Mesenteric fat pad (tissue), 1 donor: ENCODE measurements at regions not wholly inside any gene's neighbourhood (a gene's known extent, or its start where the extent isn't known, plus 50 kb on each side); places are given as distances from the start of the nearest gene placed in this dataset.

Experiments used
- DNase-seq: peaks from one replicate; pipeline ENCODE4 v3.0.0-alpha.2; 2020; ENCODE audit warnings: low spot score
- donor health status: DM: yes; HTN: yes; CAD: no.

DNA sequence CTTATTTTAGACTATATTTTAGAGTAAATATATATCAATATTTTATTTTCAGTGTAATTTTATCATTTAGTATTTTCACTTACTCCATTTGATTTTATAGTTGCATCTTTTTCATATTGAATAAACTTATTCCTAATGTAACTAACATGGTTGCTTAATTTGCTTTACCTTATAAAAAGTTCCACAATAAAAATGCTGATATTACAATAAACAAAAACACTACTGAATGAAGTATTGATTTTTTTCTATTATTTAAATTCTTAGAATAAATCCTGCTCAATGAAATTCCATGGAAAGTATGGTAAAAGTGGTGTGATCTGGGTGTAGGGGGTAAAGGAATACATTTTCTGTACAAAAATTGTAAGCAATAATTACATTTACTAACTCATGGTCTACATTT is 2074.9 kb upstream of the C9orf72 start:
- no peak for DNase-seq

DNA sequence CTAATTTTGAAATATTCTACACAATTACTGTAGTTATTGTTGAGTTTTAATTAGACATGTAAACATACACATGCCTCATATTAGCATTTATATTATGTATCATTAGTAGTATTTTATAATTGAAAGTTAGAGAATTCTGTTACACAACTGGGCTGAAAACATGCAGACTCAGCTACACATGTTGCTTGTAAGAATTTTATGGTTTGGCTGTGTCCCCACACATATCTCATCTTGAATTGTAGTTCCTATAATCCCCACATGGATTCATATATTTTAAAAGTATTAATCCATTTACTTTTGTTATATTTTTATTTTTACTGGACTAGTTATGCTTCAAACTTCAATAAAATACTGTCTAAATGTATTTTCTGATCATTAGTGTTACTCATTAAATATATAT is 2075.3 kb upstream of the C9orf72 start:
- no peak for DNase-seq

DNA sequence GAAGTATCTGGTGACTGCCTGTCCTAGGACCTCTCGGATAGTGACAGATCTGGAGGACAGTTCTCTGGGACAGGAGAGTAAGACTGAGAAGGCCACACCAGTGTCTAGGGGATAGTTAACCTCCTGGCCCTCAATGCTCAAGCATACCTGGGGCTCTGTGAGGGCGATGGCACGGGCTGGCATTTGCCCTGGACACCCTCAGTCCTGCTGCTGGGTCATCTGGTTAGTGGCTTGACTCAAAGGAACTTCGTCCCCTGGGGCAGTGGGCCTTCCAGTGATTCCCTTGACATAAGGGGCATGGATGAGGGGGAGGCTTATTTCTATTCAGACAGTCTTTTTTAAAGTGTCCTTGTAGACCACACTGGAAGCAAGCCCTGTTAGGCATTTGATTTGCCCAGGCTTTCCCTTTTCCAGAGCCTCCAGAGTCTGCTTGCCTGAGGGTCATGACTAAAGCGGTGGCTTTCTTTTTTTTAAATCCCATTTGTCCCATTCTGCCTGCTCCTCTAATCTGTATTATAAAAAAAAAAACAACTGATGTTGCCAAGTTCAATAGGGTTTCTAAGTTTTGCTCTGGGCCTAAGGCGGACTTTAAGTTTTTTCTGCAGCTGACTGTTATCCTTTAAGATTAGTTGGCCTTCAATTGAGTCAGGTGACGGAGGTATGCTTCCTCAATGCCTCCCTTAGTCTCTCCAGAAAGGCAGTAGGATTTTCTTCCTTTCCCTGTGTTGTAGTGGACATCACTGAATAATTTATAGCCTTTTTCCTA is 2083.5 kb upstream of the C9orf72 start:
- no peak for DNase-seq

DNA sequence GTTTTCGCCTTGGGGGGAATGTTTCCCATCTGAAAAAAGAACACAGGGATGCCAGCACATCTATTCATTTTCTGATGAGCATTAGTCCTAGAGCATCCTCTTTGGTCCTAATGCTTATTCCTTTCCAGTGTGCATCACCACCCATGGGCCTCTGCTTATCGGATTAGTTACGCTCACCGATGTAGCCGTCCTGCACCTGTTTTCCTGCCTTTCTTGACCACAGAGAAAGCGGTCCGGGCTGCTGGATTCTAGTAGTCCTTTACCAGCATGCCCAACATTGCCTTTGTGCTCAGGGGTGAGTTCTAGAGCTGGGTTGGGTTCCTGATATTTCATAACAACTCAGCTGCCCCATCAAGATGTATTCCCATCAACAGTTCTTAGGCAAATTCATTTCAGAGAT is 2084.5 kb upstream of the C9orf72 start:
- DNase-seq, result no peak

DNA sequence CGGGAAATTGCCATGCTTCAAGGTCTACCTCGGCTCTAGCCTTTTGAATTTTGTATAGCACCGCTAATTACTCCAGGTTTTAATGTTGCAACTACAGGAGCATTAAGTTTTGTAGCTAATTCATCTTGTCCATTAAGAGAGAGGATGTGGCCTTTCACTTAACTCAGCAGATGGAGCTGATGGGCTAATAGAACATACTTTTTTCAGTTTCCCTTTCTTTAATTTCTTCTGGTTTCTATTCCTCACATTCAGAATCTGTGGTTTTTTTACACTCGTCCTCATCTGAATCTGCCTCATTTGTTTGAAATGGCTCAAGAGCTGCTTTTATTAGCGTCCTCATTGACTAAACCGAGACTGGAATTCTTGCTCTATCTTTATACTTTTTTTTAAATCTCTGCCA is 2085.7 kb upstream of the C9orf72 start:
- DNase-seq, result no peak

DNA sequence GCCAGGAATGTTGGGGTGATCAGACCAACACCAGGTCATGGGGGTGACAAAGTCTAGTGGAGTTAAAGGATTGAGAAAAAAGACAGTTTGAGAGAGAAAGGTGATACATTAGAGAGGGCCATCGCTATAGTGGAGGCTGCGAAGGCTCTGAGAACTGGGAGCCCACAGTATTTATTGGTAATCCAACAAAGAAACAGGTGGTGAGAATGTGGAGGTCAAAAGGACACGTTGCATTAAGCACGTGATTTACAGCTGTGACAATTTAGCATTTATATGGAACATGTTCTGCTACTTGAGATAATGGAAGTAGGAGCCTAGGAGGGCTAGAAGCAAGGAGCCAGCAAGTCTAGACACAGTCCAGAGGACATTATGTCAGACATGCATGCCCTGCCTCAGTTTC is 2086.5 kb upstream of the C9orf72 start:
- DNase-seq, result no peak

DNA sequence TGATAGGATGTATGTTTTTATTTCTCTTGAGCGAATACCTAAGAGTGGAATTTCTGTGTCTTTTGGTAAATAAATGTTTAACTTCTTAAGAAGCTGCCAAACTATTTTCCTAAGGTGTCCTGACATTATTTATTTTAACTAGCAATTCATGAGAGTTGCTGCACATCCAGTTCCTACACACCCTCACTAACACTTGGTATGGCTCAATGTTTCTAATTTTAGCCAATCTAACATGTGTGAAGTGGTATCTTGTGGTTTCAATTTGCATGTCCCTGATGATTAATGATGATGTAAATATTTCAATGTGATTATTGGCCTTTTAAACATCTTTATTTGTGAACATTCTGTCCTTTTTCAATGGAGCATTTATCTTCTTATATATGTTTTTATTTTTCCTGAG is 2095.5 kb upstream of the C9orf72 start:
- DNase-seq, result no peak

DNA sequence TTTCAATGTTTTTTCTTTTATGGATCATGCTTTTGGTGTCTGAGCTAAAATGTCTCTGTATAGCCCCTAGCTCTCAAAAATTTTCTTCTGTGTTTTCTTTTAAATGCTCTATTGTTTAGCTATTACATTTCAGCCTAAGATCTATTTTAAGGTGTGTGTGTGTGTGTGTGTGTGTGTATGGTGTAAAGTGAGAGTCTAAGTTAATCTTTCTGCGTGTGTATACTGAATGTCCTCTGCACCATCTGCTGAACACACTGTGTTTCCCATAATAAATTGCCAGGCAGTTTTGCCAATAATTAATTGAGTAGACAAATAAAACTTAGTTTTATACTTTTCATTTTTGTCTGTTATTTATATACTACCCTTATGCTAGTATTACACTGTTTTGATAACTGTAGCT is 2096.3 kb upstream of the C9orf72 start:
- DNase-seq, result no peak

DNA sequence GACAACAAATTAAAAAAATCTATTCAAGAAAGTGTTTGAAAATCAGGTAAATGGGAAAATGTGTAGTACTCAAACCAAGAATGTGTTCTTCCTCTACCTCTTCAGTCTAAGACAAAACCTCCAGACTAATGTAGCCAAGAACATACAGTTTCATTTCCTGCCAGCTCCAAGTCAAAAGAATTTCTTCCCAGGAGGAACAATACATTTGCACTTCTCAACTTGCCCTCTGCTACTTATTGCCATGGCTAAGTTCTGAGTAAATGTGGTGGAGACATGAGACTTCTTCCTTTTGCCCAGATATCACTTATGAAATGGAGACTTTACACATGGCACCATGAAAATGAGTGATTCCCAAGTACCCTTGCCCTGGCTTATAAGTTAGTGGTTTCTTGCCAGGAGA is 2112.2 kb upstream of the C9orf72 start:
- DNase-seq, result no peak

DNA sequence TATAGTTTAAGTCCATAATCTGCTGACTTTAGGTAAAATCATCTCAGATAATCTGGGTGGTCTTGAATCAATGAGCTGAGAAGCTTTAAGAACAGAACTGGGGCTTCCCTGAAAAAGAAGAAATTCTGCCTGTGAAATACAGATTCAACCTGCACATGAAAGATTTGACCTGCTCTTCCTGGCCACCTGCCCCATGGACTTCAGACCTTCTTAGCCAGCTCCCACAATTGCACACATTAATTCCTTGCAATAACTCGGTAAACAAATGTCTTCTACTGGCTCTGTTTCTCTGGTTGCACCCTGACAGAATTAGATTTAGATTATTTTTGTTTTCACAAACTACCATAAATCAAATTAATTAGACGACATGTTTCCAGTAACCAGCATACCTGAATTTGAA is 2117.9 kb upstream of the C9orf72 start:
- no peak for DNase-seq

DNA sequence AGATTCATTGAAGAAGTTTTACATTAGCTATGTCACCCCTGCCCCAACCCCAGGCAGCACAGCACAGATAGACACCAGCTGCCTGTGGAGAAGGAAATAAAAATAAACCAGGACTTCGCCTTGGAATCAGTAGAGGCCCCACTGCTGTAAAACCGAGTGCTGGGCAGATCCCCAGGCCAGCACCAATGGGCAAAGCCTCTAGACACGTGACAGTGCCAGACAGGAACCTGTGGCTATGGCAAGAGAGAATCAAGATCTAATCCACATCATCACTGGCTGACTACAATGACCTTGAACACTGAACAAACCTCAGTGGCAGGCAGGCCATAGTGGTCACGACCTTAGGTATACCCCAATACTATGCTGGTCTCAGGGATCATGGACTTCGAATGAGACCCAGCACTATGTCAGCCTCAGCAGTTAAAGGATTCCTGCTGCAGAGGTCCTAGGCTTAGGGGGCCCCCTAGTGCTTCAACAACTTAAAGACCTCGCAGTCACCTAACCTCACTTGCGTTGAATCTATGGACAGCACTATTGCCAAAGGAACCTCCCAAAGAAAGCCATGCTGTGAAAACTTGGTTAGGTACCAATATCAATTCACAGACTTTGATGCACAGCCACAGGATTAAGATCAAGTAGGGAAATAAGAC is 2118.6 kb upstream of the C9orf72 start:
- DNase-seq, result no peak

DNA sequence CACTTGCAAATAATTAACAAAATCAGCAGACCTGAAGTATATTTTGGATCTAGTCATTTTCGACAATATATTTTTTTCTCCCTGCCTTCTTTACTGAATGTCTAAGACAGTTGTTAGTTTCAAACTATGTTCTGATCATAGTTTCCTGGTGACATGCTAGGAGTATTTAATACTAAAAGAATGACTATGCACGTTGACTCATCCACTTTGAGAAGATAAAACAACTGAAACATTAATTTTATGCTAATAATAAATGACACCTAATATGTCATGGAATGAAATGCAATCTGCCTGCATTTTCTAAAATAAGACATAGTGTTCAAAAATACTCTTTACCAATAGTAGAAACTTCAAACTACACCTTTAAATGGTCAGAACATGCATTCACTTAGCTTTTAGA is 2123.7 kb upstream of the C9orf72 start:
- DNase-seq, result no peak

DNA sequence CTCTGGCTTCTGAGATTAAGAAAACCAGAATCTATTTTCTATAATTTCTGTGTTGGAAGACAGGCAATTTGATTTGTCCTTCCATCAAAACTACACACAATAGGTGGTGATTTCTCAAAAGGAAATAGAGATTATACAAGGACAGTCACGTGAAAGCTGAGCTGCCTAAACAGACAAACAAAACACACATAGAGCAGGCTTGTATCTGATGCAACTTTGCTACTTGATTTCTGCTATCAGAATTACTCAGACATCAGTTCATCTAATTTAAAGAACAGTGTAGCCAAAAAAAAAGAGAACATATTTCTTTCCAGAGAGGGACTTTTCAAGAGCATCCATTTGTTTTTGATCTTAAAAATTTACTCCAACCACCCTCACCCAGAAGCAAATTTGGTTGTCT is 2128.3 kb upstream of the C9orf72 start:
- DNase-seq, result no peak

DNA sequence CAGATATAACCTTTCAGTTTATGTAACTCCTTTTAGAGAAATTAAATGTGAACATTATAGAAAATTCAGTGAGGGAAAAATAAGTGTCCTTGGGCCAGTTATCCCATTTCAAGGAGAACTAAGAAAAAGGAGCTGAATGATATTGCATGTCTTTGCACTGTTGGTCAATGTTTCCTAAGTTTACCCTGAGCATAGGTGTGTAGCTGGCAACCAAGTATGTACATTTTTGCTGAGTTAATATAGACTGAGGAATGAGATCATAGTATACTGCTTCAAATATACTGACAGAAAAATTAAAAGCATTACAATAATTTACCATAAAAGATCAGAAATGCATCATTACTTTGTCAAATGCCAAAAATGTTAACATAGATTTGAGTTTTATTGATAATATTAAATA is 2128.7 kb upstream of the C9orf72 start:
- no peak for DNase-seq

DNA sequence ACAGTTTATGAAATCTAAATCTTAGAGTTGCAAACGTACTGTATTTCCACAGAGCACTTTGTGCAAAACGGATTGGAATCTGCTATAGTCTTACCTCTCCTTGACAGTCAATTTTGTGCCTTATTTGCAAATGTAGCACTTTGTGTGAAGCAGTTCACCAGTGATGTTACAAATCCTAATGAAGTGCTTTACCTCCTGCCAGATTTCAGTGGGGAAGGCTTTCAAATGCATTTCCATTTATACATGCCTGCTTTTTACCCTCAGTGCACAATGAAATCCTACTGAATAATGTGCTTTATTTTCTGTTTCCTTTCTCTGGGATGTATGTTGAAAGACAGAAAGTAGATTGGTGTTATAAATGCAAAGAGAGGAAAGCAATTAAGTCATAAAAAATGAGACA is 2141.6 kb upstream of the C9orf72 start:
- DNase-seq, result no peak

DNA sequence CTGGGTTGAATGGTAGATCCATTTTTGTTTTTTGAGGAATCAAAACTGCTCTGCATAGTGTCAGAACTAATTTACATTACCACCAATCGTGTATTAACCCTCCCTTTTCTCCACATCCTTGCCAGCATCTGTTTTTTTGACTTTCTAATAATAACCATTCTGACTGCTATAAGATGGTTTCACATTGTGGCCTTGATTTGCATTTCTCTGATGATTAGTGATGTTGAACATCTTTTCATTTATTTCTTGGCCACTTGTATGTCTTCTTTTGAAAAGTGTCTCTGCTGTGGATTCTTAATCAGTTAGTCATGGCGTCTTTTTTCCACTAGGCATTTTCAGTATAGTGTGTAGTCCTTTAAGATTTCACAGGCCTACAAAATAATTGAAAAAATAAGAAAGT is 2144.3 kb upstream of the C9orf72 start:
- DNase-seq, result no peak

DNA sequence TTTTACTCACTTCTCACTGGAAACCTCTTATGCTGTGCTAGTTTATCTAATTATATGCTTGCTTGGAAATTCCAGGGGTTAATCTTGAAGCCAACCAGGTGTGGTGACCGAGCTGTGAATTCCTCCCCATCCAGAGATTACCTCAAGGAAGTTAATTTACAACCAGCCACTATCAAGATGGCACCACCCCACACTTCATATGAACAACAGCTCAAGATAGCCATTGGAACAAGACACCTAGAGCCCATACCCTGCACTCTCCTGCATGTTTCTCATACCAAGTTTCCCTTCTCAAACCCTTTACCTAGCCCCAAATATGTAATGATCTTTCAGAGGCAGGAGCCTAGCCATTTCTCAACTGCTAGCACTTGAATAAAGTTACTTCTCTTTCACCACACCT is 2156.9 kb upstream of the C9orf72 start:
- DNase-seq, result no peak

DNA sequence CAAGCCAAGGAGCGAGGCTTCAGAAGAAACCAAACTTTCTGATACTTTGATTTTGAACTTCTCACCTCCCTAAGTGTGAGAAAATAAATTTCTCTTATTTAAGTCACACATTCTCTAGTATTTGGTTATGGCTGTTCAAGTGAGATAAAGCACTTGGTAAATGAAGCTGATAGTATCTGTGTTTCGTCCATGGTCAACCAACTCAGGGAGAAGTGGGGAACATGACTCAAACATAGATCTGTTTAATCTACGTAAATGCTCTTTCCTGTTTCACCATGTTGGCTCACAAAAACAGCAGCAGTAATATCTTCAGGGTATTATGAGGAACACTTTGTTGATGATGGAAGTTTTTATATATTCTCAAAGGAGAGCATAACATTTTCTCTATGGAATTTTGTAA is 2167.2 kb upstream of the C9orf72 start:
- no peak for DNase-seq

DNA sequence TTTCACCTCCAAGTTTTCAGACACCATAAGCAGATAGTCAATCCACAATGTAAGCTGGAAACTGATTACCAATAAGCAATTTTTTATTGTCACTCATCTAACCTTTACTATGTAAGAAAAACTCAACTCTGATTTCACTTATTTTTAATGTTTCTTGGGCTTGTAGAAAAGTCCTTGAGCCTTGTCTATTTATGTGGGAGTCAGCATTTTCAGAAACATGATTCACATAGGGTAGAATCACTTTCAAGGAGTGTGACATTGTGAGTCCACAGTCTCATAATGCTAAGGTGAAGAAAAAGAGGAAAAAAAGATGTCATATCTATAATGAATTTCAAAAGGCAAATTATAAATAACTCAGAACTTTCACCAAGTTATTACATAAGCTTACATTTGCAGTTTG is 2167.9 kb upstream of the C9orf72 start:
- DNase-seq, result no peak

DNA sequence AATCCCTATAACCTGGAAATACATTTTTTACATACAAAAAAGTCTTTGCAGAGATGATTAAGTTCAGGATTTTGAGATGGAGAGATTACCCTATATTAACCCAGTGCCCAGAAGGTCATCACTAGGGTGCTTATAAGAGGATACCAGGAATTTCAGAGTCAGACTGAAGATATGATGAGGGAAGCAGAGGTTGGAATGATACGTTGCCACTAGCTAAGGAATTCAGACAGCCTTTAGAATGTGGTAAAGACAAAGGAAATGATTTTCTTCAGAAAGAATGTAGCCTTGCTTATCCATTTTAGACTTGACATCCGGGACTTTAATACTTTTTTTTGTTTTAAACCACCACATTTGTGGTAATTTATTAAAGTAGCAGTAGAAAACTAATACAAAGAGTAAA is 2176.8 kb upstream of the C9orf72 start:
- no peak for DNase-seq

DNA sequence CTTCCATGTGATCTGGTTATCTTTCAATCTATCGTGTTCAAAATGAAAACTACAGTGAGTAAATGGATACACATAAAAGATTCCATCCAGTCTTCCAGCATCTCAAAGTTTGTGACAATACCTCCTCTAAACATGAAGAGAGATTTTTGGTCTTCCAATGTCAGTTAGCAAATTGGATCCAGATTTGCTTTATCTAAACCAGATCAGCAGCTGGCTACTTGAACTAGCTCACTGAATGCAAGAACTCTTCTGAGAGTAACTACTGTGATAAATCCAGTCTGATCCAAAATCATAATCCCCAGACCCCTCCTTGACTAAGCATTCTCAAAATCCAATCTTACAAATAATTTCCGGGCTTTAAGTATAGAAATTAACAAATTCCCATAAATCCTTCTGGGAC is 2177.9 kb upstream of the C9orf72 start:
- no peak for DNase-seq

DNA sequence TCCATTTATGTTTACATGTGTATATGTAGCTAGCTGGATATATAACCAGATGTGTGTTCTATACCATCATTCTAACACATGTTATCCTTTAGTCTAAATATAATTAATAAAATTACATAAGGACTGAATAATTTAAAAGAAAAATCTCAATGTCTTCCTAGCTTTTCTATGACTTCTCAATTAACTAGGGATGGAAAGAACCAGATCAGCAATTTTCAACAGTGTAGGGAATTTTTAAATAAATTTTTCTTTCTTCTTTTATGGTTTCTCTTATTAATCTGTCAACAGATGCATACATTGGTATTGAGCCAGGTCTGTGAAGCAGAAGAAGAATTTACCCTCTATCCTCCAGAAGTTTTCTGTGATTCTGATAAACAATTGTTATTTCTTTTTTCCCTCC is 2180.4 kb upstream of the C9orf72 start:
- DNase-seq, result no peak

DNA sequence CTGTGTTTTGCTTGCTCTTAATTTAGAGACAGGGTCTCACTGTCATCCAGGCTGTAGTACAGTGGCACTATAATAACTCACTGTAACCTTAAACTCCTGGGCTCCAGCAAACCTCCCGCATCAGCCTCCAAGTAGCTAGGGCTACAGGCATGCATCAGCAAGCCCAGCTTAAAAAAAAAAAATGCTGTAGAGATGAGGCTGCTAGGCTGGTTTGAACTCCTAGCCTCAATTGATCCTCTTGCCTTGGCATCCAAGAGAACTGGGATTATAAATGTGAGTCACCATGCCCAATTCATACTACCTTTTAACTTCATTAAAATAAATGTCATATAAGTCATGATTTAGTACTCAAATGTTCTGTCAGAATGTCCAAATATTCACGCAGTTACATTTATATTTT is 2195.7 kb upstream of the C9orf72 start:
- no peak for DNase-seq
